HG03060 (cell line): ENCODE measurements at regions not wholly inside any gene's neighbourhood (a gene's known extent, or its start where the extent isn't known, plus 50 kb on each side); places are given as distances from the start of the nearest gene placed in this dataset.

Experiments used
- ATAC-seq: cut with Tn5 transposase; IDR thresholded peaks from one replicate; pipeline ENCODE4 v1.9.1; 2021; ENCODE audit warnings: low read depth, moderate number of reproducible peaks; ENCODE audit not compliant: unreplicated experiment

GRCh38 chr4:125072269-125072668 is 242.5 kb upstream of the FAT4 start:
- ATAC-seq: no peak

- ATAC-seq: no peak
Observed at GRCh38 chr4:125070861-125071260, 243.9 kb upstream of the FAT4 start.

- no peak for ATAC-seq
Observed at GRCh38 chr4:125062115-125063050, 252.4 kb upstream of the FAT4 start.

GRCh38 chr4:125060376-125060775 is 254.4 kb upstream of the FAT4 start:
- no peak for ATAC-seq

GRCh38 chr4:125049711-125050110 is 265.0 kb upstream of the FAT4 start:
- no peak for ATAC-seq

GRCh38 chr4:125045311-125045710 is 269.4 kb upstream of the FAT4 start:
- ATAC-seq: no peak

- no peak for ATAC-seq
Observed at GRCh38 chr4:125044886-125045285, 269.9 kb upstream of the FAT4 start.

- ATAC-seq: no peak
Observed at GRCh38 chr4:125043486-125043885, 271.3 kb upstream of the FAT4 start.

- no peak for ATAC-seq
Observed at GRCh38 chr4:125042041-125042440, 272.7 kb upstream of the FAT4 start.

- ATAC-seq: no peak
Observed at GRCh38 chr4:125041372-125041930, 273.3 kb upstream of the FAT4 start.

GRCh38 chr4:125039550-125039949 is 275.2 kb upstream of the FAT4 start:
- ATAC-seq: no peak

GRCh38 chr4:125022855-125023501 is 291.8 kb upstream of the FAT4 start:
- no peak for ATAC-seq

- no peak for ATAC-seq
Observed at GRCh38 chr4:125021189-125021588, 293.6 kb upstream of the FAT4 start.

- no peak for ATAC-seq
Observed at GRCh38 chr4:125020089-125021034, 294.4 kb upstream of the FAT4 start.

GRCh38 chr4:125016892-125017299 is 297.9 kb upstream of the FAT4 start:
- ATAC-seq: no peak

GRCh38 chr4:125013891-125014290 is 300.9 kb upstream of the FAT4 start:
- no peak for ATAC-seq

- ATAC-seq: no peak
Observed at GRCh38 chr4:125011646-125012045, 299.1 kb upstream of the ANKRD50 start.

GRCh38 chr4:125010796-125011503 is 298.4 kb upstream of the ANKRD50 start:
- no peak for ATAC-seq

- no peak for ATAC-seq
Observed at GRCh38 chr4:125008676-125009075, 296.1 kb upstream of the ANKRD50 start.

GRCh38 chr4:125004676-125005075 is 292.1 kb upstream of the ANKRD50 start:
- no peak for ATAC-seq
